Kidney capillary endothelial cell (primary cell): ENCODE measurements at regions not wholly inside any gene's neighbourhood (a gene's known extent, or its start where the extent isn't known, plus 50 kb on each side); places are given as distances from the start of the nearest gene placed in this dataset.

Experiments
- DNase-seq: peaks from one replicate; pipeline ENCODE4 v3.0.0-alpha.2; 2018; ENCODE audit warnings: low spot score

DNA sequence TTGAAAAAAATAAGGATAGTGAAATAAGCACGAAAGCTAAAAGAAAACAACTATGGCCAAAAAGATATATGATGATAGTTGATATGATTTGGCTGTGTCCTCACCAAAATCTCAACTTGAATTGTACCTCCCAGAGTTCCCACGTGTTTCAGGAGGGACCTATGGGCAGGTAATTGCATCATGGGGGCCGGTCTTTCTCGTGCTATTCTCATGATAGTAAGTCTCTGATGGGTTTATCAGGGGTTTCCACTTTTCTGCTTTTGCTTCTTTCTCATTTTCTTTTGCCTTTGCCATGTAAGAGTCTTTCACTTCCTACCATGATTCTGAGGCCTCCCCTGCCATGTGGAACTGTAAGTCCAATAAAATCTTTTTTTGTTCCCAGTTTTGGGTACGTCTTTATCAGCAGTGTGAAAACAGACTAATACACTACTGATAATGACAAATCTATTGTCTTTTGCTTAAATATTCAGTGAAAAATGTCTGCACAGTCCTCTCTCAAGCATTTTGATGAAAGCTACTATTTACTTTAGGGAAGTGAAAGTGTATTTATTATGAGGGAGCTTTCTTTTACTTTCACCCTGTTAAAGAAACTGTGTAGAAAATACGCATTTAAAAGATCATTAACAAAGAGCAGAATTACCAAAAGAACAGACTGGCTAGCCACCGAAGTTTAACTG is 389.1 kb downstream of the HTR1B start:
- no peak for DNase-seq

DNA sequence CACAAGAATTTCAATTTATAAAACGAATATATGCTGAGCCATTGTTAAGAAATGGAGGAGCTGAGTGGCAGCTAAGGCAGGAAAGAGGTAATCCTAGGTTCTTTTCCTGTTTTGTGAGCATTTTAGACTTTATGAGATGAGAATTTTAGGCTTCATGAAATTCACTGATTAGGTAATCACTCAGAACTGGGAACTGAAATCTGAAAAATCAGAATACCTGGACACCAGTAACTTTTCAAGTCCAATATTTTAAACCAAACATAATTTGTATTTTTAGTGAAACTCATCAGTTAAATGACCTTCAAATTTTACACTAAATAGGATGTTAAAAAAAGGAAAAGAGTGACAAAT is 389.9 kb downstream of the HTR1B start:
- DNase-seq: no peak

DNA sequence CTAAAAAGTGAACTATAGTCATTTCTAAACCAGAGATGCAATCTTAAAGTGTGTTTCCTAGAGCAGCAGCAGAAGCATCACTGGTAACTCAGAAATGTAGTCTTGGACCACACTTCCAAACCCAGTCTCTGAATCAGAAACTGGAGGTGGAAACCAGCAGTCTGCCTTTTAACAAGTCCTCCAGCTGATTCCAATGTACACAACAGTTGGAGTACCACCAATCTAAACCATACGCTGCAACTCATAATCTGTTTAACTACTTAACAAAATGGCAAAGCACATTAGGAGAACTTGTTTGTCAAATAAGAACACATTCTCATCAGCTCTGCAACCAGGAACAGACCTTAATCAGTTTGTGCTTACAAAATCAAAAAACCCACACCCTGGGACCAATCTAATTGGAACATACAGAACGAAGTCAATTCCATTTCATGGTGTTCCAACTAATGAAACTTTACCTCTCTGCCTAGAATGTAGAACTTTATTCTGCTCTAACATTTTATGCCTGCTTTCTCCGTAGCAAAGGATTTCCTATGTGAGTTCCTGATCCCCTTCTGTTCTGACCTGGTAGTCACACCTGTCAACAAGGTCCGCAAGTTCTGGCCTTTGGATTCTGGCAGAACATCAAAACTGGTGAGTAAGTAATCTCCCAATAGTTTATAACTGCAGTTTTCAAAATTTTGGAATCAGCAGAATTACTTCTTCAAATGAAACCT is 390.4 kb downstream of the HTR1B start:
- DNase-seq: no peak

DNA sequence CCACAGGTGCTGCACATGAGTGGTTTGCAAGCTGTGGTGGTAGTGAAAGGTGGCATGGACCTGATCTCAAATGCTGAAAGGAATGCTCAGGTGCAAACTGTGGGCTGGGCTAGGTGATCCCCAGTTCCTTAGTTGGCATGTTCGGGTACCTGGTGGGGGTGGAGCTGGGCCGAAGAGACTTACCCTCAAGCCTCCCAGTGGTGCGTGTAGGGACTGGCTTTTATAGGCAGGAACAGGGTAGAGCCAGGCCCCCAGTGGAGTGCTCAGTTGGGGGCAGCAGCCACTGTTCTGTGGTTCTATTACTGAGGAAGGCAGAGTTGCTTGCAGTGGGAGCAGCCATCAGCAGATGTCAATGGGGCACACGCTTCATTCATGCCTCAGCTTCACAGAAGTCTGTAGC is 399.8 kb downstream of the HTR1B start:
- no peak for DNase-seq

DNA sequence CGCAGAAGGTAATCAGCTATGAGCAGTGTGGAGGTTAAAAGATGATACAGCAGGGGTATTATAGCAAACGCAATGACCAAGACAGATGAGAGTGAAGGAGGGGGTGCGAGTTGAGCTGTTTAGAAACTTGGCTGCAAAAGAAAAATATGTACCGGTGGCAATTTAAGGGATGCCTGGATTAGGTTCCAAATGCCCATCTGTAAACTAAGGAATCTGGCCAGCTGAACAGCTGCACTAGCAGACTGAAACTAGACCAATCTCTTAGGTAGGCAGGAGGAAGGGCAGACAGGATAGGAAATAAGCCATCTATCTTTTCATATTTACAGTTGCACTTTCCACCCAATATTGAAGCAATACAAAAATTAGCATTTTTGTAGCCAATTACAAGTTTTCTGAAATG is 407.6 kb downstream of the HTR1B start:
- no peak for DNase-seq

GRCh38 chr6:77040568-77041195 is 422.6 kb downstream of the HTR1B start:
- DNase-seq: no peak

- no peak for DNase-seq
These were observed 424.5 kb downstream of the HTR1B start for GRCh38 chr6:77038807-77039206.

- DNase-seq: no peak
These were observed 425.9 kb downstream of the HTR1B start for GRCh38 chr6:77037439-77037838.

DNA sequence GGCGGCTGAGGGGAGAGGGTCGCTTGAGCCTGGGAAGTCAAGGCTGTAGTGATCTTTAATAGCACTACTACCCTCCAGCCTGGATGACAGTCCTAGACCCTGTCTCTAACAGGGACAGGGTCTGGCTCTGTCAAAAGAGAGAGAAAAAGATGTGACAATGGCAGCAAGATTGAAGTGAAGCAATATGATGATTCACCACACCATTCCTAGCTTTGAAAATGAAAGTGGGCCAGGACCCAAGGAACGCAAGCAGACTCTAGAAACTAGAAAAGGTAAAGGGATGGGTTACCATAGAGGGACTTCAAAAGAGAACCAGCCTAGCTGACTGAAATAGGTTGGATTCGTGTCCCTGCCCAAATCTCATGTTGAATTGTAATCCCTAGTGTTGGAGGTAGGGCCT is 426.9 kb downstream of the HTR1B start:
- no peak for DNase-seq

DNA sequence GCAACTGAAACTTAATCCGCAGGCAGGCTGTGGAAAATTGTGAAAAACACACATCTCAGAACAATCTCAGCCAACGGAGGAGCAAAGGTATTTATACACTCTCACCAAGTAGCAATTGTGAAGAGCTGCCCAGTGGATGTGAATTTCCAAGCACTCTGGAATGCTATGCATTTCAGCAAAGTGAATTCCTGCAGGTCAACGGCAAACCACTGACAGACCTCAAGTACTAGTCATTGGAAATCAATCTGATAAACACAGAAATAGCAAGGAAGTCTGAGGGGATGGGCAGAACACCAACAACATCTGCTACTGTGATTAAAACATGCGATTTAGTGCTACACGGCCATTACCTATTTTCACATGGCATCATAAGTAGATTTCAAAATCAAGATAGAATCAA is 429.1 kb downstream of the HTR1B start:
- no peak for DNase-seq

- no peak for DNase-seq
These were observed 432.2 kb downstream of the HTR1B start for GRCh38 chr6:77030929-77031674.

DNA sequence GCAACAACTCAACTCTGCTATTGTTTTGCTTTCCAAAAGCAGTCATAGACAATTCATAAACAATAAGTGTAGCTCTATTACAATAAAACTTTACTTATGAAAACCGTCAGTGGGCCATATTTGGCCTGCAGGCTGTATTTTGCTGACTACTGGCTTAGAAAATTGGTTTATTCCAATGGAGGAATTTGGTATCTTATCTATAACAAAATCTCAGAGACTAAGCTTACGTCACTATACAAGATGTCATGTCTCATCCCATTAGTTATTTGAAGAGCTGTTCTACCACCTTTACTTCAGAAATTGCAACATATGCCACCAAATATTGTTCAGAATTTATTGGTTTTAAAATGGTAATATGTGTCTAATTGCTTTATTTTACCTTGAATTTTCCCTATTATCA is 436.9 kb downstream of the HTR1B start:
- DNase-seq: no peak

DNA sequence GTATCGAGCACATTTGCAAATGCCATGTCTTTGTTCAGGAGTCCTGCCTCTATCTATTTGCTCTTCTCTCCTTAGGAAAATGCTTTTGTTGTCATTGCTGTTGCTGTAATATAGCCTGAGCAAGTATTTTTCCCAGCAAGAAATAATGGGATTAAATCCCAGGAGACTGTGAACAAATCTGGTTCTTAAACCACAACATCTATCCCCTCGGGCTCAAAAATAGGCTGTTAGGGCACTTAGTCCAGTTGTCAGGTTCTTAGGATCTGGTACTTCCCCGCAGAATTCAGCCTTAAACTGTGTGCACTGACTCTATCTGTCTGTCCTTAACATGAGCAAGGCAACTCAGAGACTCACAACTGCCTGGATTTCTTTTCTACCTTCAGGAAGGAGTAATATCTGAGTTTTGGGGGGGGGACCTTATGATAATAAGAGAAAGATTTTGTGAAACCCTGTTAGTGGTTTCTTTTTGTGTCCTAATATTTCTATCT is 437.5 kb downstream of the HTR1B start:
- DNase-seq: no peak

GRCh38 chr6:77021778-77022177 is 441.5 kb downstream of the HTR1B start:
- no peak for DNase-seq

- no peak for DNase-seq
These were observed 442.1 kb downstream of the HTR1B start for GRCh38 chr6:77021232-77021631.

DNA sequence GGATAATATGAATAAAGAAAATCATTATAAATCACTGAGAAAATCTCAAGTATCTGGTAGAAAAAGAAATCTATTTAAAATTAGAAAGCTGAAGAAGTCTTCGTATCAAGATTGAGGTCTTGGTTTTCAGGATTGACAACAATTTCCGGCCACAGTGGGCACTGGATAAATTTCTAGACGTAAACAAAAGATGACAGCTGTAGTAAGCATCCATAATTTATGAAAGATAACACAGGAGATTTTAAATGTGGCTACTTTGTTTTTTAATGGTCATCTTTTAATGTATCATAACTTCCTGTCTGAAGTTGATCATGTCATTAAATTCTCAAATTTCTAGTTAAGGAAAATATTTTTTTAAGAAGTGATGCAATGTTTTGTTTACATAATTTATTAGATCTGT is 444.2 kb downstream of the HTR1B start:
- no peak for DNase-seq

DNA sequence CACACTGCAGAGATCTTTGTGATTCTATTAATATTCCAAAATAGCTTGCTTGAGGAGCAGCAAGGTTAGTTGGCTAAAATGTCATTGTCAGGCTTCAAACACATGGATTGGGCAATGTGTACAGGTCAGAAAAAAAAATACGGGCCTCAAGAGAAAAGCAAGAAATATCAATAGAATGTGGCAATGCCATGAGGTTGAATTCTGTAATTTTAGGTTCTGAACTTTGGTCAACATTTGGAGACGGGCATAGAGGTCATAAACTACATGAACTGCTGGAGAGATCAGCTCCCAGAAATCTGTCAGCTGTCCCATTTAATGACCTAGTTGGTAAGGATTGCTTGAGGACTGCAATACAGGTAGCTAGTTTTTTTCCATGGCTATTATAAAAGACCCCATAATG is 445.8 kb downstream of the HTR1B start:
- DNase-seq: no peak

- no peak for DNase-seq
These were observed 447.9 kb downstream of the HTR1B start for GRCh38 chr6:77015350-77015749.

GRCh38 chr6:77011929-77012545 is 451.3 kb downstream of the HTR1B start:
- no peak for DNase-seq

GRCh38 chr6:77010931-77011542 is 452.3 kb downstream of the HTR1B start:
- DNase-seq: no peak

- DNase-seq: no peak
These were observed 470.7 kb downstream of the HTR1B start for GRCh38 chr6:76992553-76992952.

- no peak for DNase-seq
These were observed 478.7 kb downstream of the HTR1B start for GRCh38 chr6:76984572-76984971.
